ENCODE measurements at regions not wholly inside any gene's neighbourhood (a gene's known extent, or its start where the extent isn't known, plus 50 kb on each side); places are given as distances from the start of the nearest gene placed in this dataset.
"Not testable (repeated sequence)": the region's sequence is repeated elsewhere in the genome, so short reads cannot be mapped to it uniquely, and the experiment has no call there.

- H3K27me3 ChIP-seq (ENCODE audit: insufficient read depth, low read depth): no peaks in the 10 kb centered on the region
- no peaks in the 10 kb centered on the region for H3K79me2 ChIP-seq (ENCODE audit: insufficient read depth, low read depth)
- no peaks in the 10 kb centered on the region for H3K36me3 ChIP-seq (ENCODE audit: insufficient read depth)
- H2AFZ ChIP-seq (ENCODE audit: low read depth): no peak overlapping the region
- TF ChIP-seq, protein P1, sequence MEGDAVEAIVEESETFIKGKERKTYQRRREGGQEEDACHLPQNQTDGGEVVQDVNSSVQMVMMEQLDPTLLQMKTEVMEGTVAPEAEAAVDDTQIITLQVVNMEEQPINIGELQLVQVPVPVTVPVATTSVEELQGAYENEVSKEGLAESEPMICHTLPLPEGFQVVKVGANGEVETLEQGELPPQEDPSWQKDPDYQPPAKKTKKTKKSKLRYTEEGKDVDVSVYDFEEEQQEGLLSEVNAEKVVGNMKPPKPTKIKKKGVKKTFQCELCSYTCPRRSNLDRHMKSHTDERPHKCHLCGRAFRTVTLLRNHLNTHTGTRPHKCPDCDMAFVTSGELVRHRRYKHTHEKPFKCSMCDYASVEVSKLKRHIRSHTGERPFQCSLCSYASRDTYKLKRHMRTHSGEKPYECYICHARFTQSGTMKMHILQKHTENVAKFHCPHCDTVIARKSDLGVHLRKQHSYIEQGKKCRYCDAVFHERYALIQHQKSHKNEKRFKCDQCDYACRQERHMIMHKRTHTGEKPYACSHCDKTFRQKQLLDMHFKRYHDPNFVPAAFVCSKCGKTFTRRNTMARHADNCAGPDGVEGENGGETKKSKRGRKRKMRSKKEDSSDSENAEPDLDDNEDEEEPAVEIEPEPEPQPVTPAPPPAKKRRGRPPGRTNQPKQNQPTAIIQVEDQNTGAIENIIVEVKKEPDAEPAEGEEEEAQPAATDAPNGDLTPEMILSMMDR (conservative IDR thresholded peaks at IDR 0.05; ENCODE audit: low read depth, low read length): no peak
- no peaks in the 10 kb centered on the region for H3K4me1 ChIP-seq (ENCODE audit: low read depth, poor library complexity, severe bottlenecking)
- H3K27ac ChIP-seq: no peak overlapping the region
- no peak overlapping the region for H3K9ac ChIP-seq
- H3K4me3 ChIP-seq (IDR thresholded peaks at IDR 0.05; ENCODE audit: insufficient read depth, low read depth, low read length): no peak overlapping the region
- no peaks in the 10 kb centered on the region for H4K20me1 ChIP-seq (ENCODE audit: insufficient read depth)
- no peak overlapping the region for H3K4me2 ChIP-seq
These were observed 868.0 kb downstream of the KCNMA1 start for GRCh38 chr10:76769582-76769981.

DNA sequence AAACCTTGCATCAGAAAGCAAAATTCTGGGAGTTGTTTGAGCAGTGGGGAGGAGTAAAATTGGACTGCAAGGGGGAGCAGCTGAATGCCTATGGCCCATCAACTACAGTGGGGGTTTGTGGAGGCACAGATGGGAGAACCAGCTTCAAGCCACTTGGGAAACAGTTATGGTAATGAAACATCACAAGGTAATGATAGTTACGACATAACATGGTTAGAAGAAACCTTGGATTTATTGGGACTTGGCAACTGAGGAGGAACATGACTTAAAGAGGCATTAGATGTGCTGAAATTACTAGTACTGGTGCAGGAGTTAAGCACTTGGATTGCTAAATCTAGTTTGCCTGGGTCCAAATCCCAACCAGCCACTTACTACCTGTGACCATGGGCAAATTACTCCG is 868.4 kb downstream of the KCNMA1 start:
- Histone ChIP-seq H4K20me1 (ENCODE audit: insufficient read depth) (no peaks in the 10 kb centered on the region), H3K4me2 (no peak overlapping the region), H3K79me2 (ENCODE audit: insufficient read depth, low read depth) (no peaks in the 10 kb centered on the region), H3K27ac (no peak overlapping the region), H3K4me3 (IDR thresholded peaks at IDR 0.05; ENCODE audit: insufficient read depth, low read depth, low read length) (no peak overlapping the region), H3K9ac (no peak overlapping the region), H3K4me1 (ENCODE audit: low read depth, poor library complexity, severe bottlenecking) (no peaks in the 10 kb centered on the region), H3K27me3 (ENCODE audit: insufficient read depth, low read depth) (no peaks in the 10 kb centered on the region), H2AFZ (ENCODE audit: low read depth) (no peak overlapping the region), H3K36me3 (ENCODE audit: insufficient read depth) (no peaks in the 10 kb centered on the region)
- TF ChIP-seq, protein P1 (conservative IDR thresholded peaks at IDR 0.05; ENCODE audit: low read depth, low read length): no peak

DNA sequence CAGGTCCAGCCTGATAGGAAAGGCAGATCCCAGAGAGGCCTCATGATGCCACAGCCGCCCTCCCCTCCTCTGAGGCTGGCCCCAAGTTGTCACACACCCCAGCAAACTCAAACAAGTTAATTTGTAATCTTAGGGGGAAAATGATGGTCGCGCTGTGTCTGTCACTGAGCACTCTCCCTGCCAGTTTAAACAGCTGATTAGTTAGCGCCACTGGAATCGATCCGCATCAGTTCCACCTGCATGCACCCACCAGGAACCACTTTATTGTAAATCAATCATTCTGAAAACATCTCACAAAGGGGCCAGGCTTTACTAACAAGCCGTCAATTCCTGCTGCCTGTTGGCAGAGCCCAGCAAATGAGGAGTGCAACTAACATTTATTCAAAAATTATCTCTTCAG is 870.9 kb downstream of the KCNMA1 start:
- TF ChIP-seq, protein P1 (conservative IDR thresholded peaks at IDR 0.05; ENCODE audit: low read depth, low read length): no peak

DNA sequence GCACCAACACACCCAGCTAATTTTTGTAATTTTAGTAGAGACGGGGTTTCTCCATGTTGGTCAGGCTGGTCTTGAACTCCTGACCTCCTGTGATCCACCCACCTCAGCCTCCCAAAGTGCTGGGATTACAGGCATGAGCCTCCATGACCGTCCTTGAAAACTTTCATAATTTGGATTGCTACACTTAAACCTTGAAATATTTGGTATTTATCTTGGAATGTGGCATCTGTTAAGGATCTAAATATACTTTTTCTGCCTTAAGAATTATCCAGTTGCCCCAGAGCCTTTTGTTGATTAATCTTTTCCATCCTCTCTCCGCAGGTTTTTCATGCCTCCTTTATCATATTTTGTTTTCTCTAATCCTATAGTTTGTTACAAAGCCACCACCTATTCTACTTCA is 872.7 kb downstream of the KCNMA1 start:
- H2AFZ ChIP-seq (ENCODE audit: low read depth); H3K9ac ChIP-seq; H3K4me3 ChIP-seq (IDR thresholded peaks at IDR 0.05; ENCODE audit: insufficient read depth, low read depth, low read length); H3K4me1 ChIP-seq (ENCODE audit: low read depth, poor library complexity, severe bottlenecking); H3K79me2 ChIP-seq (ENCODE audit: insufficient read depth, low read depth); H3K27ac ChIP-seq; H3K36me3 ChIP-seq (ENCODE audit: insufficient read depth); H4K20me1 ChIP-seq (ENCODE audit: insufficient read depth); H3K4me2 ChIP-seq; H3K27me3 ChIP-seq (ENCODE audit: insufficient read depth, low read depth): not testable (repeated sequence)

More for the DNA sequence above, 870.9 kb downstream of the KCNMA1 start:
- H3K79me2 ChIP-seq (ENCODE audit: insufficient read depth, low read depth): no peaks in the 10 kb centered on the region
- no peak overlapping the region for H3K27ac ChIP-seq
- H3K4me3 ChIP-seq (IDR thresholded peaks at IDR 0.05; ENCODE audit: insufficient read depth, low read depth, low read length): no peak overlapping the region
- H3K4me2 ChIP-seq: no peak overlapping the region
- no peak overlapping the region for H3K9ac ChIP-seq
- no peak overlapping the region for H2AFZ ChIP-seq (ENCODE audit: low read depth)
- no peaks in the 10 kb centered on the region for H3K36me3 ChIP-seq (ENCODE audit: insufficient read depth)
- H4K20me1 ChIP-seq (ENCODE audit: insufficient read depth): no peaks in the 10 kb centered on the region
- H3K4me1 ChIP-seq (ENCODE audit: low read depth, poor library complexity, severe bottlenecking): no peaks in the 10 kb centered on the region
- no peaks in the 10 kb centered on the region for H3K27me3 ChIP-seq (ENCODE audit: insufficient read depth, low read depth)

DNA sequence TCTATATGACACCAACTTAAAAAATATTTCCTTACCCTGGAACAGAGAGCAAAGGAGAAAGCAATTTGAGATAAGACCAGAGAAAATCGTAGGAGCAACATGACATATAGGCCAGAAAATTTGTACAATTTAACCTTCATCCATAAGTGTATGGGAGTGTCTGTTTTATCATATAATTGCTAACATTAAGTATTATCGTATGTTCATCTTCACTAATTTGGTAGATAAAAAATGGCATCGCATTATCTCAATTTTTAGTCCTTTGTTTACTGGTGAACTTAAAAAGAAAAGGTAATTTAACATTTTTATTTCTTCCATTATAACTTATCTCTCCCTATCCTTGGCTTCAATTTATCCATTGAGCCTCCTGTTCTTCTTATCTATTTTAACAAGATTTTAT is 873.4 kb downstream of the KCNMA1 start:
- TF ChIP-seq, protein P1 (conservative IDR thresholded peaks at IDR 0.05; ENCODE audit: low read depth, low read length): no peak
- H3K36me3 ChIP-seq (ENCODE audit: insufficient read depth): no peaks in the 10 kb centered on the region
- H3K4me2 ChIP-seq: no peak overlapping the region

More for the DNA sequence above, 873.4 kb downstream of the KCNMA1 start:
- no peaks in the 10 kb centered on the region for H3K4me1 ChIP-seq (ENCODE audit: low read depth, poor library complexity, severe bottlenecking)
- no peak overlapping the region for H2AFZ ChIP-seq (ENCODE audit: low read depth)
- no peaks in the 10 kb centered on the region for H4K20me1 ChIP-seq (ENCODE audit: insufficient read depth)
- H3K27ac ChIP-seq: no peak overlapping the region
- no peak overlapping the region for H3K9ac ChIP-seq
- H3K27me3 ChIP-seq (ENCODE audit: insufficient read depth, low read depth): no peaks in the 10 kb centered on the region
- no peaks in the 10 kb centered on the region for H3K79me2 ChIP-seq (ENCODE audit: insufficient read depth, low read depth)
- no peak overlapping the region for H3K4me3 ChIP-seq (IDR thresholded peaks at IDR 0.05; ENCODE audit: insufficient read depth, low read depth, low read length)

Data from KMS-11 (cell line).